ENCODE measurements at regions not wholly inside any gene's neighbourhood (a gene's known extent, or its start where the extent isn't known, plus 50 kb on each side); places are given as distances from the start of the nearest gene placed in this dataset.

DNA sequence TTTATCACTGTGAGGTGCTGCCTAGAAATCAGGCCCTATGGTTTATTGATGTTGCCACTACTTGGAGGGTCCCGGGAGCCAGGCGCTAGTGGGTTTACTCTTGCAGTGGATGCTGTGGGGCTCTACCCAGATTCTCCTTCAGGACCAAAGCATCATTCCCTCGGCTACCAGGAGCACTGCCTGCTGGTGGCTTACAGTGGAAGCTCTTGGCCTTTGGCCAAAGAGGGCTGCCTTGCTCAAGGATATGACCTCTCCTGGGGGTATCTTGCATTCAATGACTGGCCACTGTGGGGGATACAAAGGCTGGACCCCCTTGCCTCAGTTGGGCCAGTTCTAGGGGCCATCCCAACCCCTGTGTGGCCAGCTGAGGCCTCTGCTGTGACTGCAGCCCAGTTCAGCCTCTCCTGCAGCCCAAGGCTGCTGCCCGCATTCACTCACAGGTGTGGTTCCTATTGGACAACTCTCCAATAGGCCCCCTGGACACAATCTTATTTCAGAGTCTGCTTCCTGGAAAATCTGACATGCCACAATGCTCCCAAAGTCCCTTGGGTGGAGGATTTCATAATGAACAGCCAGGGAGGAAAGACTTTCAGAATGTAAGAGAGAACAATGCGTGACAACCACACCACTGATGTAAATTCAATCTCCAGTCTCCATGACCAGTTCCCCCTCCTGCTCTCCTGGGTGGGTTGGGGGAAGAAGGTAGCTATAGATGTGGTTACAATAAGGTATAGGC lies 196.3 kb downstream of the SNX10 start:
- no peak for FAIRE-seq
- no peak for DNase-seq (ENCODE audit: insufficient read length, low spot score)
- TF ChIP-seq POLR2A (IDR thresholded peaks at IDR 0.05; ENCODE audit: low read depth, low read length), result no peak

DNA sequence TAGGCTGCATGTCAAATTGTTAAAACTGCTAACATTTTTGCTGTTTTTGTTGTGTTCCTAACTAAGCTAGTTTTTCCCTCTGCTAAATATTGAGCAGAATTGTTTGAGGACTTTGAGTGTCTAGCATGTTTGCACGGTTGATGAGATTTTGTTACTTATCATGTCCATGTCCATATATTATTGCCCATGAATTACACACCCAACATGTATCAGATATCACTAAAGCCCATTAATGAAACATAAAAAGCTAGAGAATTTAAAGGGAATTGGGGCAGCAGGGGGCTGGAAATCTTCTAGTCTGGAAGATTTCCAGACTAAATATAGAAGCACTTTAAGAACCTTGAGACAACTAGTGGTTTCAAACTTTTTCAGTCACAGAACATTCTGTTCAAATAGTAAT lies 197.7 kb downstream of the SNX10 start:
- TF ChIP-seq POLR2A (IDR thresholded peaks at IDR 0.05; ENCODE audit: low read depth, low read length), result no peak
- no peak for FAIRE-seq

GRCh38 chr7:26489906-26490639 lies 198.4 kb downstream of the SNX10 start:
- no peak for TF ChIP-seq POLR2A (IDR thresholded peaks at IDR 0.05; ENCODE audit: low read depth, low read length)
- DNase-seq (ENCODE audit: insufficient read length, low spot score), result no peak
- FAIRE-seq, result no peak

More for the DNA sequence above, 197.7 kb downstream of the SNX10 start:
- DNase-seq (ENCODE audit: insufficient read length, low spot score), result no peak

GRCh38 chr7:26490640-26491624 lies 199.3 kb downstream of the SNX10 start:
- no peak for DNase-seq (ENCODE audit: insufficient read length, low spot score)
- FAIRE-seq, result no peak
- no peak for TF ChIP-seq POLR2A (IDR thresholded peaks at IDR 0.05; ENCODE audit: low read depth, low read length)

- no peak for TF ChIP-seq POLR2A (IDR thresholded peaks at IDR 0.05; ENCODE audit: low read depth, low read length)
- no peak for FAIRE-seq
- DNase-seq (ENCODE audit: insufficient read length, low spot score), result no peak
These were observed 201.2 kb downstream of the SNX10 start for GRCh38 chr7:26492816-26493215.

- no peak for DNase-seq (ENCODE audit: insufficient read length, low spot score)
- TF ChIP-seq POLR2A (IDR thresholded peaks at IDR 0.05; ENCODE audit: low read depth, low read length), result no peak
- no peak for FAIRE-seq
These were observed 202.2 kb downstream of the SNX10 start for GRCh38 chr7:26493737-26494428.

DNA sequence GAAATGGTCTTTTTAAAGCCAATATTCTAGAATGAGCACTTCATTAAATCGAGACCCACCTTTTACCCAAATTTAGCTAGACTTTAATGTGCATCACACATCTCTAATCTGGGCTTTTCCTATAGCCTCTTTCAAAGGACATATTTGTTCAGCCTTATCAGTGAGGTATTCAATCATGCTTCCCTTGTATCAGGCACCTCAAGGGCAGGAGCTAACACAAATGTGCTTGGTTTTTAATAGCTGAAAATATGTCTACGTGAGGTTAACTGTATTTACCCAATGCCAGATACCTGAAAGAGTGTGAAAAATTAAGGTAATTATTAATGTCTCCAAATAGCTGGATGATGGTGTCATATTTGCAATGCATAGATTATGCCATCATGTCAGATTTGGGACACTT lies 203.9 kb downstream of the SNX10 start:
- FAIRE-seq (no peak), DNase-seq (ENCODE audit: insufficient read length, low spot score) (no peak)
- no peak for TF ChIP-seq POLR2A (IDR thresholded peaks at IDR 0.05; ENCODE audit: low read depth, low read length)

GRCh38 chr7:26497801-26498596 lies 206.3 kb downstream of the SNX10 start:
- FAIRE-seq, result no peak
- no peak for DNase-seq (ENCODE audit: insufficient read length, low spot score)
- TF ChIP-seq POLR2A (IDR thresholded peaks at IDR 0.05; ENCODE audit: low read depth, low read length), result no peak

DNA sequence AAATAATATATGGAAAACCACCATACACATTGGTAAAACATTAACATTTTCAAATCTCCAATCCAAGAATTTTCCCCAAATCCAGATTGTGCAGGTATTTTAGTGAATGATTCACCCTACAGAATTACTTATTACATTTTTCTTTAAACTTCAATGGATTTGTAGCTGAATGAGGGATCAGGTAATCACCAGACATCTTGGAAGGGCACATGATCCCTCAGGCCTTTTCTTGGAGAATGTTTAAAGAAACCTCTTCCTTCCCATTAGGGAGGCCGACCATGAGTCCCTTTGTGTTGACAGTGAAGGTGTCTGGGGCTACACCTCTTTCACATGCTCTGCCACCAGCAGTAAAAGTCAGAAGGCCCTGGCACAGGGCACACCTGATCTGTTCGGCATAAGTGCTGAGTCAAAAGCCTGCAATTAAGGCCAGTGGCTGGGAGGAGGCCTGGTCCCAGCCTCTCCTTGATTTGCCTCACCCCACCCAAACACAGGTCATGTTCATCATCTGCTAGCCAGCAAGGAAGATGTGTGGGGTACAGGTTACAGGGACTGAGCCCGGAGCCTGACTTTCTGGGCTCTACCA lies 207.7 kb downstream of the SNX10 start:
- no peak for FAIRE-seq
- no peak for DNase-seq (ENCODE audit: insufficient read length, low spot score)
- no peak for TF ChIP-seq POLR2A (IDR thresholded peaks at IDR 0.05; ENCODE audit: low read depth, low read length)

- no peak for TF ChIP-seq POLR2A (IDR thresholded peaks at IDR 0.05; ENCODE audit: low read depth, low read length)
- peak; percentile 21 for DNase-seq (ENCODE audit: insufficient read length, low spot score)
- peak; percentile 20 for FAIRE-seq
These were observed 209.2 kb downstream of the SNX10 start for GRCh38 chr7:26500749-26501352.

- TF ChIP-seq POLR2A (IDR thresholded peaks at IDR 0.05; ENCODE audit: low read depth, low read length), result no peak
- DNase-seq (ENCODE audit: insufficient read length, low spot score) (no peak), FAIRE-seq (no peak)
These were observed 212.9 kb downstream of the SNX10 start for GRCh38 chr7:26504411-26505120.
